ENCODE measurements at regions not wholly inside any gene's neighbourhood (a gene's known extent, or its start where the extent isn't known, plus 50 kb on each side); places are given as distances from the start of the nearest gene placed in this dataset.

- Mint-ChIP-seq H3K9me3 (peaks cover 13% of the 10 kb centered on the region), H3K4me1 (no peaks in the 10 kb centered on the region), H3K4me3 (no peak overlapping the region)
Observed at GRCh38 chr10:131802996-131803395, 97.8 kb upstream of the PPP2R2D start.

GRCh38 chr10:131803860-131804425 lies 96.9 kb upstream of the PPP2R2D start:
- H3K4me1 Mint-ChIP-seq: no peaks in the 10 kb centered on the region

More at GRCh38 chr10:131802996-131803395, 97.8 kb upstream of the PPP2R2D start:
- intact Hi-C loops (cut with micrococcal nuclease): no loop called here
- Mint-ChIP-seq H3K36me3 (ENCODE audit: low read depth) (no peaks in the 10 kb centered on the region), H3K27ac (no peak overlapping the region), H3K27me3 (no peaks in the 10 kb centered on the region)
- no peak for DNase-seq

GRCh38 chr10:131804551-131805295 lies 96.1 kb upstream of the PPP2R2D start:
- Mint-ChIP-seq H3K9me3 (peaks cover 4% of the 10 kb centered on the region), H3K4me3 (no peak overlapping the region), H3K36me3 (ENCODE audit: low read depth) (no peaks in the 10 kb centered on the region), H3K27ac (no peak overlapping the region), H3K27me3 (no peaks in the 10 kb centered on the region), H3K4me1 (no peaks in the 10 kb centered on the region)
- DNase-seq: no peak
- intact Hi-C loops (cut with micrococcal nuclease): no loop called here

More at GRCh38 chr10:131803860-131804425, 96.9 kb upstream of the PPP2R2D start:
- DNase-seq: no peak
- peaks cover 10% of the 10 kb centered on the region for H3K9me3 Mint-ChIP-seq
- no peak overlapping the region for H3K27ac Mint-ChIP-seq
- H3K4me3 Mint-ChIP-seq: no peak overlapping the region
- no peaks in the 10 kb centered on the region for H3K36me3 Mint-ChIP-seq (ENCODE audit: low read depth)
- no peaks in the 10 kb centered on the region for H3K27me3 Mint-ChIP-seq
- intact Hi-C loops (cut with micrococcal nuclease): no loop called here

GRCh38 chr10:131805696-131806095 lies 95.1 kb upstream of the PPP2R2D start:
- Mint-ChIP-seq H3K27me3 (no peaks in the 10 kb centered on the region), H3K4me3 (no peak overlapping the region), H3K4me1 (no peaks in the 10 kb centered on the region), H3K27ac (no peak overlapping the region), H3K36me3 (ENCODE audit: low read depth) (no peaks in the 10 kb centered on the region), H3K9me3 (no peaks in the 10 kb centered on the region)
- intact Hi-C loops (cut with micrococcal nuclease): no loop called here
- DNase-seq: no peak

GRCh38 chr10:131806146-131806545 lies 94.7 kb upstream of the PPP2R2D start:
- Mint-ChIP-seq H3K9me3 (no peaks in the 10 kb centered on the region), H3K36me3 (ENCODE audit: low read depth) (no peaks in the 10 kb centered on the region), H3K4me1 (no peaks in the 10 kb centered on the region), H3K4me3 (no peak overlapping the region), H3K27ac (no peak overlapping the region), H3K27me3 (no peaks in the 10 kb centered on the region)
- intact Hi-C loops (cut with micrococcal nuclease): no loop called here
- no peak for DNase-seq

GRCh38 chr10:131806646-131807317 lies 94.0 kb upstream of the PPP2R2D start:
- no peak for DNase-seq
- Mint-ChIP-seq H3K27ac (no peak overlapping the region), H3K27me3 (no peaks in the 10 kb centered on the region), H3K4me3 (no peak overlapping the region), H3K4me1 (no peaks in the 10 kb centered on the region), H3K36me3 (ENCODE audit: low read depth) (no peaks in the 10 kb centered on the region), H3K9me3 (no peaks in the 10 kb centered on the region)
- intact Hi-C loops (cut with micrococcal nuclease): no loop called here

- no peak overlapping the region for H3K4me3 Mint-ChIP-seq
- H3K9me3 Mint-ChIP-seq: no peaks in the 10 kb centered on the region
- H3K27ac Mint-ChIP-seq: no peak overlapping the region
- intact Hi-C loops (cut with micrococcal nuclease): no loop called here
- H3K4me1 Mint-ChIP-seq: no peaks in the 10 kb centered on the region
- H3K27me3 Mint-ChIP-seq: no peaks in the 10 kb centered on the region
- no peaks in the 10 kb centered on the region for H3K36me3 Mint-ChIP-seq (ENCODE audit: low read depth)
- no peak for DNase-seq
Observed at GRCh38 chr10:131808370-131808930, 92.4 kb upstream of the PPP2R2D start.

GRCh38 chr10:131810036-131810804 lies 90.6 kb upstream of the PPP2R2D start:
- Mint-ChIP-seq H3K27me3 (no peaks in the 10 kb centered on the region), H3K9me3 (no peaks in the 10 kb centered on the region), H3K4me1 (no peaks in the 10 kb centered on the region), H3K4me3 (no peak overlapping the region), H3K36me3 (ENCODE audit: low read depth) (no peaks in the 10 kb centered on the region), H3K27ac (no peak overlapping the region)
- intact Hi-C loops (cut with micrococcal nuclease): no loop called here
- no peak for DNase-seq

- Mint-ChIP-seq H3K27me3 (no peaks in the 10 kb centered on the region), H3K4me1 (no peaks in the 10 kb centered on the region), H3K36me3 (ENCODE audit: low read depth) (no peaks in the 10 kb centered on the region), H3K9me3 (no peaks in the 10 kb centered on the region), H3K27ac (no peak overlapping the region), H3K4me3 (no peak overlapping the region)
- intact Hi-C loops (cut with micrococcal nuclease): no loop called here
- no peak for DNase-seq
Observed at GRCh38 chr10:131810805-131811629, 89.8 kb upstream of the PPP2R2D start.

GRCh38 chr10:131811630-131812403 lies 89.0 kb upstream of the PPP2R2D start:
- no peaks in the 10 kb centered on the region for H3K27me3 Mint-ChIP-seq
- H3K4me3 Mint-ChIP-seq: no peak overlapping the region
- intact Hi-C loops (cut with micrococcal nuclease): no loop called here
- H3K9me3 Mint-ChIP-seq: no peaks in the 10 kb centered on the region
- H3K4me1 Mint-ChIP-seq: no peaks in the 10 kb centered on the region
- H3K36me3 Mint-ChIP-seq (ENCODE audit: low read depth): no peaks in the 10 kb centered on the region
- DNase-seq: no peak
- H3K27ac Mint-ChIP-seq: no peak overlapping the region

- intact Hi-C loops (cut with micrococcal nuclease): no loop called here
- H3K4me1 Mint-ChIP-seq: no peaks in the 10 kb centered on the region
- no peaks in the 10 kb centered on the region for H3K9me3 Mint-ChIP-seq
- H3K4me3 Mint-ChIP-seq: no peak overlapping the region
- DNase-seq: no peak
- H3K36me3 Mint-ChIP-seq (ENCODE audit: low read depth): no peaks in the 10 kb centered on the region
- no peak overlapping the region for H3K27ac Mint-ChIP-seq
- H3K27me3 Mint-ChIP-seq: no peaks in the 10 kb centered on the region
Observed at GRCh38 chr10:131812736-131813604, 87.8 kb upstream of the PPP2R2D start.
